IMR-90 (cell line): ENCODE measurements at regions not wholly inside any gene's neighbourhood (a gene's known extent, or its start where the extent isn't known, plus 50 kb on each side); places are given as distances from the start of the nearest gene placed in this dataset.

ENCODE experiments used
- ATAC-seq: fragments of 200-7000 bp; cut with Tn5 transposase; 2 replicates; pipeline ENCODE4 v1.9.1; 2020; ENCODE audit warnings: low read depth, mild to moderate bottlenecking, moderate library complexity
- BruUV-seq: library from RNA; stranded (reverse); fragments of 400-500 nt; replicated peaks from 2 replicates; lab custom pipeline; 2021; lab: Mats Ljungman, UMichigan
- CTCF ChIA-PET: fragments of 300-600 bp; formaldehyde crosslinking; extraction: SDS; loops from one replicate; lab custom pipeline; 2021; ENCODE audit warnings: antibody characterized with exemption; lab: Yijun Ruan, JAX
- POLR2A ChIA-PET: fragments of 300-600 bp; sonication (Branson Sonifier 250); formaldehyde crosslinking; loops from one replicate; lab custom pipeline; 2022; ENCODE audit warnings: antibody characterized with exemption; ENCODE audit not compliant: unreplicated experiment; lab: Charles Lee
- DNase-seq: peaks from one replicate; pipeline ENCODE4 v3.0.0; 2013
- H2AFZ ChIP-seq: replicated peaks from 2 replicates; pipeline ENCODE3; 2013; ENCODE audit warnings: low read length, mild to moderate bottlenecking; ENCODE audit not compliant: poor library complexity
- H2AK5ac ChIP-seq: 2 replicates; pipeline ENCODE4 v1.6.1; 2013; ENCODE audit warnings: low read depth, low read length, inconsistent platforms
- H2AK9ac ChIP-seq: replicated peaks from 2 replicates; pipeline ENCODE3; 2013; ENCODE audit warnings: mild to moderate bottlenecking, low read depth, low read length, moderate library complexity; ENCODE audit not compliant: poor library complexity
- H2BK120ac ChIP-seq: 2 replicates; pipeline ENCODE4 v1.6.1; 2013; ENCODE audit warnings: low read depth, low read length, inconsistent platforms
- H2BK15ac ChIP-seq: 3 replicates; pipeline ENCODE4 v1.6.1; 2013; ENCODE audit warnings: low read depth, low read length, inconsistent platforms
- H2BK20ac ChIP-seq: 2 replicates; pipeline ENCODE4 v1.6.1; 2013; ENCODE audit warnings: low read depth, mild to moderate bottlenecking, inconsistent platforms, low read length, moderate library complexity
- H2BK5ac ChIP-seq: 2 replicates; pipeline ENCODE4 v1.6.1; 2013; ENCODE audit warnings: mild to moderate bottlenecking, low read depth, low read length, inconsistent platforms; ENCODE audit not compliant: poor library complexity, severe bottlenecking
- H3K14ac ChIP-seq: replicated peaks from 2 replicates; pipeline ENCODE4 v1.6.1; 2013; ENCODE audit warnings: low read depth, low read length, inconsistent platforms
- H3K18ac ChIP-seq: 2 replicates; pipeline ENCODE4 v1.6.1; 2013; ENCODE audit warnings: low read depth, low read length, control low read depth
- H3K23ac ChIP-seq: 2 replicates; pipeline ENCODE4 v1.6.1; 2013; ENCODE audit warnings: low read depth, low read length, inconsistent platforms
- H3K27ac ChIP-seq: 2 replicates; pipeline ENCODE4 v1.5.1; 2013; ENCODE audit warnings: mild to moderate bottlenecking, control low read depth, low read length; ENCODE audit not compliant: insufficient read depth
- H3K27me3 ChIP-seq: 2 replicates; pipeline ENCODE4 v1.6.1; 2013; ENCODE audit warnings: low read length; ENCODE audit not compliant: control insufficient read depth, insufficient read depth
- H3K36me3 ChIP-seq: 2 replicates; pipeline ENCODE4 v1.6.1; 2013; ENCODE audit warnings: low read length, mixed read lengths; ENCODE audit not compliant: control insufficient read depth, insufficient read depth
- H3K4ac ChIP-seq: 2 replicates; pipeline ENCODE4 v1.6.1; 2013; ENCODE audit warnings: low read depth, low read length, inconsistent platforms
- H3K4me1 ChIP-seq: 2 replicates; pipeline ENCODE4 v1.6.1; 2013; ENCODE audit warnings: low read length, mixed read lengths; ENCODE audit not compliant: control insufficient read depth, insufficient read depth
- H3K4me2 ChIP-seq: 2 replicates; pipeline ENCODE4 v1.6.1; 2013; ENCODE audit warnings: low read depth, mild to moderate bottlenecking, control low read depth, low read length, moderate library complexity
- H3K4me3 ChIP-seq: 2 replicates; pipeline ENCODE4 v1.5.1; 2013; ENCODE audit warnings: low read depth, mild to moderate bottlenecking, control low read depth, low read length, moderate library complexity; ENCODE audit not compliant: insufficient read depth
- H3K56ac ChIP-seq: 2 replicates; pipeline ENCODE4 v1.6.1; 2013; ENCODE audit warnings: low read length, inconsistent platforms; ENCODE audit not compliant: insufficient read depth; ENCODE audit errors: extremely low read depth
- H3K79me1 ChIP-seq, 2 experiments: 2 replicates each; pipeline ENCODE4 v1.6.1; 2013; ENCODE audit warnings: low read length in 2 of 2, inconsistent platforms in 1 of 2, low read depth in 1 of 2
- H3K9ac ChIP-seq: 2 replicates; pipeline ENCODE4 v1.6.1; 2013; ENCODE audit warnings: low read depth, low read length, control low read depth
- H3K9me1 ChIP-seq: 2 replicates; pipeline ENCODE4 v1.6.1; 2013; ENCODE audit warnings: low read length, inconsistent platforms; ENCODE audit not compliant: insufficient read depth
- H3K9me3 ChIP-seq: 2 replicates; pipeline ENCODE4 v1.6.1; 2013; ENCODE audit warnings: low read length; ENCODE audit not compliant: control insufficient read depth, insufficient read depth
- H4K20me1 ChIP-seq: 2 replicates; pipeline ENCODE4 v1.6.1; 2013; ENCODE audit warnings: low read length, inconsistent platforms; ENCODE audit not compliant: insufficient read depth
- H4K5ac ChIP-seq: 2 replicates; pipeline ENCODE4 v1.6.1; 2013; ENCODE audit warnings: mild to moderate bottlenecking, low read depth, low read length, control low read depth
- H4K8ac ChIP-seq, 2 experiments: 2 replicates each; pipeline ENCODE4 v1.6.1; 2013; ENCODE audit warnings: low read depth in 2 of 2, low read length in 2 of 2, control low read depth in 1 of 2, inconsistent platforms in 1 of 2
- H4K91ac ChIP-seq: 2 replicates; pipeline ENCODE4 v1.6.1; 2013; ENCODE audit warnings: low read depth, low read length, inconsistent platforms; ENCODE audit not compliant: insufficient read depth
- dilution Hi-C: fragments of 300-500 bp; cut with HindIII; formaldehyde crosslinking; loops from one replicate; pipeline ENCODE4 v1.14.3; 2018; ENCODE audit warnings: low sequenced_read_pairs; ENCODE audit not compliant: unreplicated experiment
- in situ Hi-C: fragments of 300-500 bp; cut with MboI; formaldehyde crosslinking; loops from 3 replicates; pipeline ENCODE4 v1.14.3; 2019; ENCODE audit warnings: low sequenced_read_pairs, inconsistent platforms, mixed read lengths
- intact Hi-C: fragments of 100-400 bp; cut with micrococcal nuclease; formaldehyde crosslinking; loops from 2 replicates; pipeline ENCODE4 v1.10.0; 2022
- TF ChIP-seq, protein P1 (sequence below): conservative IDR thresholded peaks from 2 replicates; pipeline ENCODE4 v1.5.1; 2012; ENCODE audit warnings: mild to moderate bottlenecking, low read depth, low read length, improper control_type of control experiment

DNA sequence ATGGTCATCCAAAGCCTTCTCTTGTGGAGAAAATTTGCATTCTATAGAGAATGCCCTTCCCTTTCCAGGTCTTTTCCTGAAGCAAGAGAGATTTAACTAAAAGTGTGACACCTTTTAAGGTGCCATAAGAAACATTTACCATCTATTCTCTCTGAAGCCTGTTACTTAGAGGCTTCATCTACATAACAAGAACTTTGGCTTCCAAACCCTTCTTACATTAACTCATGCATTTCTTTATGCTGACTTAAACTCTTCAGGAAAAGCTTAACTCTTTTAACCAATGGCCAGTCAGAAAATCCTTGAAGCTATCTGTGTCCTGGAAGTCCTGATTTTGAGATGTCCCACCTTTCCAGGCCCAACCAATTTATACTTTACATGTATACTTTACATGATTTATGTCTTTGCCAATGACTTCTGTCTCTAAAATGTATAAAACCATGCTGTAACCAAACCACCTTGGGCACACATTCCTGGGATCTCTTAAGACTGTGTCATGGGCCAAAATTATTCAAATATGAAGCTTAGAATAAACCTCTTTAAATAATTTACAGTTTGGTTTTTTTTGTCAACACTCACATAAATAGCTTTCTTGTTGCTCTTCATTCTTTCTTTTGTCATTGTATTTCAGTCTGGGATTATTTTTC is 472.6 kb upstream of the NECTIN3 start:
- intact Hi-C loops = no loop called here
- in situ Hi-C loops = no loop called here
- no peak overlapping the region for H2AFZ ChIP-seq

More for the DNA sequence above, 472.6 kb upstream of the NECTIN3 start:
- peak; percentile 52 for DNase-seq
- H2BK5ac ChIP-seq = peak overlapping the region; percentile 85
- H3K56ac ChIP-seq = peak overlapping the region; percentile 75
- no peak overlapping the region for H2AK9ac ChIP-seq
- H3K4me3 ChIP-seq = no peak overlapping the region
- 0 out of 2 replicates have a peak, but pooled peaks cover 1% of the 10 kb centered on the region for H3K4me1 ChIP-seq
- H2BK120ac ChIP-seq = peak overlapping the region; percentile 89; the same call in 1 of the 2 replicates
- peak overlapping the region; percentile 89; the same call in 1 of the 2 replicates for H4K5ac ChIP-seq
- H2BK20ac ChIP-seq = peak overlapping the region; percentile 84
- ATAC-seq = peak; percentile 93
- no TSS peak for BruUV-seq
- no peak overlapping the region; the same call in 1 of the 2 replicates for H3K14ac ChIP-seq
- CTCF ChIA-PET = no interaction called here
- no peak overlapping the region for H3K27ac ChIP-seq
- H3K27me3 ChIP-seq = no peaks in the 10 kb centered on the region
- H3K4me2 ChIP-seq = peak overlapping the region; percentile 50; the same call in 1 of the 2 replicates
- TF ChIP-seq, protein P1, sequence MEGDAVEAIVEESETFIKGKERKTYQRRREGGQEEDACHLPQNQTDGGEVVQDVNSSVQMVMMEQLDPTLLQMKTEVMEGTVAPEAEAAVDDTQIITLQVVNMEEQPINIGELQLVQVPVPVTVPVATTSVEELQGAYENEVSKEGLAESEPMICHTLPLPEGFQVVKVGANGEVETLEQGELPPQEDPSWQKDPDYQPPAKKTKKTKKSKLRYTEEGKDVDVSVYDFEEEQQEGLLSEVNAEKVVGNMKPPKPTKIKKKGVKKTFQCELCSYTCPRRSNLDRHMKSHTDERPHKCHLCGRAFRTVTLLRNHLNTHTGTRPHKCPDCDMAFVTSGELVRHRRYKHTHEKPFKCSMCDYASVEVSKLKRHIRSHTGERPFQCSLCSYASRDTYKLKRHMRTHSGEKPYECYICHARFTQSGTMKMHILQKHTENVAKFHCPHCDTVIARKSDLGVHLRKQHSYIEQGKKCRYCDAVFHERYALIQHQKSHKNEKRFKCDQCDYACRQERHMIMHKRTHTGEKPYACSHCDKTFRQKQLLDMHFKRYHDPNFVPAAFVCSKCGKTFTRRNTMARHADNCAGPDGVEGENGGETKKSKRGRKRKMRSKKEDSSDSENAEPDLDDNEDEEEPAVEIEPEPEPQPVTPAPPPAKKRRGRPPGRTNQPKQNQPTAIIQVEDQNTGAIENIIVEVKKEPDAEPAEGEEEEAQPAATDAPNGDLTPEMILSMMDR = no peak
- no peaks in the 10 kb centered on the region for H3K79me1 ChIP-seq
- peak overlapping the region in 1 of 2 experiments; percentile 10; a peak in 1 of 4 replicates for H4K8ac ChIP-seq
- H2AK5ac ChIP-seq = no peak overlapping the region
- H3K18ac ChIP-seq = peak overlapping the region; percentile 91; the same call in 1 of the 2 replicates
- peak overlapping the region; percentile 67; the same call in 1 of the 2 replicates for H3K4ac ChIP-seq
- H3K23ac ChIP-seq = peak overlapping the region; percentile 76; the same call in 1 of the 2 replicates
- H4K91ac ChIP-seq = no peak overlapping the region
- POLR2A ChIA-PET = no interaction called here
- H3K9ac ChIP-seq = no peak overlapping the region
- H3K9me1 ChIP-seq = no peaks in the 10 kb centered on the region
- H3K9me3 ChIP-seq = peaks cover 6% of the 10 kb centered on the region; the same call in 1 of the 2 replicates
- no peaks in the 10 kb centered on the region for H3K36me3 ChIP-seq
- H2BK15ac ChIP-seq = no peak overlapping the region
- H4K20me1 ChIP-seq = no peaks in the 10 kb centered on the region
- dilution Hi-C loops = no loop called here
